Smooth muscle cell (in vitro differentiated cells): ENCODE measurements at regions not wholly inside any gene's neighbourhood (a gene's known extent, or its start where the extent isn't known, plus 50 kb on each side); places are given as distances from the start of the nearest gene placed in this dataset.

Experiments used
- DNase-seq: peaks from one replicate; lab custom pipeline; 2025; ENCODE audit not compliant: unreplicated experiment; lab: John Stamatoyannopoulos, UW
- H2AFZ ChIP-seq: fragments of 200-600 bp; sonication (generic); 2 replicates; pipeline ENCODE4 v1.6.0; 2016; ENCODE audit warnings: antibody characterized with exemption, low read depth, mild to moderate bottlenecking
- H3F3A ChIP-seq: fragments of 200-600 bp; sonication (generic); 2 replicates; pipeline ENCODE4 v1.6.0; 2017; ENCODE audit warnings: antibody characterized with exemption, low read depth
- H3K27ac ChIP-seq: fragments of 200-600 bp; sonication (generic); 2 replicates; pipeline ENCODE4 v1.5.1; 2016; ENCODE audit warnings: low read depth, mild to moderate bottlenecking
- H3K27me3 ChIP-seq: fragments of 200-600 bp; sonication (generic); 2 replicates; pipeline ENCODE4 v1.6.1; 2016; ENCODE audit warnings: low read depth, mild to moderate bottlenecking
- H3K36me3 ChIP-seq: fragments of 200-600 bp; sonication (generic); 2 replicates; pipeline ENCODE4 v1.5.1; 2016; ENCODE audit warnings: low read depth
- H3K4me1 ChIP-seq: fragments of 200-600 bp; sonication (generic); 2 replicates; pipeline ENCODE4 v1.5.1; 2016; ENCODE audit warnings: low read depth
- H3K4me2 ChIP-seq: fragments of 200-600 bp; sonication (generic); 2 replicates; pipeline ENCODE4 v1.6.0; 2016; ENCODE audit warnings: mild to moderate bottlenecking
- H3K4me3 ChIP-seq: fragments of 200-600 bp; sonication (generic); 2 replicates; pipeline ENCODE4 v1.5.1; 2016; ENCODE audit warnings: mild to moderate bottlenecking
- H3K79me2 ChIP-seq: fragments of 200-600 bp; sonication (generic); 2 replicates; pipeline ENCODE4 v1.6.0; 2016; ENCODE audit warnings: low read depth, mild to moderate bottlenecking
- H3K9ac ChIP-seq: fragments of 200-600 bp; sonication (generic); 2 replicates; pipeline ENCODE4 v1.6.0; 2016; ENCODE audit warnings: low read depth
- H3K9me3 ChIP-seq: fragments of 200-600 bp; sonication (generic); replicated peaks from 2 replicates; pipeline ENCODE4 v1.5.1; 2016; ENCODE audit warnings: low read depth
- H4K20me1 ChIP-seq: fragments of 200-600 bp; sonication (generic); 2 replicates; pipeline ENCODE4 v1.6.0; 2016; ENCODE audit warnings: low read depth
- WGBS: methylation state at CpG from one replicate; pipeline ENCODE4 v1.1.7; 2016; ENCODE audit warnings: low lambda C conversion rate; 5-methylcytosine and 5-hydroxymethylcytosine counted together
- TF ChIP-seq, protein P1 (sequence below): fragments of 200-600 bp; sonication (generic); IDR thresholded peaks from 2 replicates; pipeline ENCODE4 v1.5.1; 2017; ENCODE audit warnings: borderline replicate concordance, mild to moderate bottlenecking, antibody characterized with exemption; ENCODE audit not compliant: insufficient read depth, poor library complexity, severe bottlenecking

- Histone ChIP-seq H3F3A (no peaks in the 10 kb centered on the region), H3K79me2 (no peaks in the 10 kb centered on the region), H3K9me3 (no peaks in the 10 kb centered on the region), H3K27me3 (no peaks in the 10 kb centered on the region), H3K9ac (no peak overlapping the region), H4K20me1 (no peaks in the 10 kb centered on the region), H3K36me3 (no peaks in the 10 kb centered on the region), H3K27ac (no peak overlapping the region), H3K4me1 (no peaks in the 10 kb centered on the region), H2AFZ (no peak overlapping the region), H3K4me3 (no peak overlapping the region), H3K4me2 (no peak overlapping the region)
- WGBS, result 84% methylated on average over 1 of the region's 1 CpG
- DNase-seq, result no peak
- TF ChIP-seq, protein P1, sequence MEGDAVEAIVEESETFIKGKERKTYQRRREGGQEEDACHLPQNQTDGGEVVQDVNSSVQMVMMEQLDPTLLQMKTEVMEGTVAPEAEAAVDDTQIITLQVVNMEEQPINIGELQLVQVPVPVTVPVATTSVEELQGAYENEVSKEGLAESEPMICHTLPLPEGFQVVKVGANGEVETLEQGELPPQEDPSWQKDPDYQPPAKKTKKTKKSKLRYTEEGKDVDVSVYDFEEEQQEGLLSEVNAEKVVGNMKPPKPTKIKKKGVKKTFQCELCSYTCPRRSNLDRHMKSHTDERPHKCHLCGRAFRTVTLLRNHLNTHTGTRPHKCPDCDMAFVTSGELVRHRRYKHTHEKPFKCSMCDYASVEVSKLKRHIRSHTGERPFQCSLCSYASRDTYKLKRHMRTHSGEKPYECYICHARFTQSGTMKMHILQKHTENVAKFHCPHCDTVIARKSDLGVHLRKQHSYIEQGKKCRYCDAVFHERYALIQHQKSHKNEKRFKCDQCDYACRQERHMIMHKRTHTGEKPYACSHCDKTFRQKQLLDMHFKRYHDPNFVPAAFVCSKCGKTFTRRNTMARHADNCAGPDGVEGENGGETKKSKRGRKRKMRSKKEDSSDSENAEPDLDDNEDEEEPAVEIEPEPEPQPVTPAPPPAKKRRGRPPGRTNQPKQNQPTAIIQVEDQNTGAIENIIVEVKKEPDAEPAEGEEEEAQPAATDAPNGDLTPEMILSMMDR, result no peak
Measured at GRCh38 chr5:165055476-165055875, 1550.1 kb downstream of the MAT2B start.

- Histone ChIP-seq H3K9me3 (no peaks in the 10 kb centered on the region), H3K27ac (peak overlapping the region; percentile 4), H3K36me3 (no peaks in the 10 kb centered on the region), H3K4me2 (peak overlapping the region; percentile 28), H3K4me1 (no peaks in the 10 kb centered on the region), H2AFZ (no peak overlapping the region), H3K27me3 (no peaks in the 10 kb centered on the region), H3F3A (no peaks in the 10 kb centered on the region), H3K9ac (no peak overlapping the region), H4K20me1 (no peaks in the 10 kb centered on the region), H3K79me2 (no peaks in the 10 kb centered on the region), H3K4me3 (no peak overlapping the region)
- DNase-seq, result no peak
- WGBS, result 47% methylated on average over 2 of the region's 2 CpGs
- TF ChIP-seq, protein P1, result no peak
Measured at GRCh38 chr5:165057145-165057544, 1551.7 kb downstream of the MAT2B start.

DNA sequence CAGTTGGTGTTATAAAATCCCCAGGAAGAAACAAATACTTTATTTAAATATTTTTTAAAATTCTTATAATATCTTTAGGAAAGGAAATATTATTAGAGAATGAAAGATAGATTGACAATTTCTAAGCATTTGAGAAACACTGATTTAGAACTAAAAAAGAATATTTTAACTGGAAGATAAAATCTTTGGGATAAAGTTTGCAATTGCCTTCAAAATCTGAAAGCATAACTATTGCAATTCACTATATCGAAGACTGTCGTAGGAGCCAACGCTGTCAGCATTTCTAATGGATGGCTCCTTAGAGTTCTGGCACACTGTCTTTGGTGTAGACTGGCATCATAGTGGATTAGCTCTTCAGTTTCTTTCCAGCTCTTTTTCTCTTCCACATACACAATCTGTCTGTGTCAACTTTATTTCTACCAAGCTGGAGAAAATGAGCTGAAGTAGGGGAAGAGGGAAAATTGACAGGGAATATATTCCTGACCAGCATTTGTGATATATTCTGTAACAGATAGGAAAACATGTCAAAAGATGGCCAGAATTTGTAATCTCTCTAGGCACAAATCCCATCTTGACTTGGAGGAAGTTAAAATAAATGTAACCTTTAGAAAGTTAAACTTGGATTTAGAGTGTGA, 1561.4 kb downstream of the MAT2B start:
- 92% methylated on average over 3 of the region's 3 CpGs for WGBS
- no peaks in the 10 kb centered on the region for H3K9me3 ChIP-seq
- H3K27ac ChIP-seq, result no peak overlapping the region
- no peaks in the 10 kb centered on the region for H3K79me2 ChIP-seq
- H3F3A ChIP-seq, result no peaks in the 10 kb centered on the region
- H3K4me1 ChIP-seq, result no peaks in the 10 kb centered on the region
- H4K20me1 ChIP-seq, result no peaks in the 10 kb centered on the region
- TF ChIP-seq, protein P1, result no peak
- H3K36me3 ChIP-seq, result no peaks in the 10 kb centered on the region
- no peak overlapping the region for H2AFZ ChIP-seq
- no peak overlapping the region for H3K4me2 ChIP-seq
- no peak for DNase-seq
- H3K27me3 ChIP-seq, result no peaks in the 10 kb centered on the region
- no peak overlapping the region for H3K9ac ChIP-seq
- H3K4me3 ChIP-seq, result no peak overlapping the region

DNA sequence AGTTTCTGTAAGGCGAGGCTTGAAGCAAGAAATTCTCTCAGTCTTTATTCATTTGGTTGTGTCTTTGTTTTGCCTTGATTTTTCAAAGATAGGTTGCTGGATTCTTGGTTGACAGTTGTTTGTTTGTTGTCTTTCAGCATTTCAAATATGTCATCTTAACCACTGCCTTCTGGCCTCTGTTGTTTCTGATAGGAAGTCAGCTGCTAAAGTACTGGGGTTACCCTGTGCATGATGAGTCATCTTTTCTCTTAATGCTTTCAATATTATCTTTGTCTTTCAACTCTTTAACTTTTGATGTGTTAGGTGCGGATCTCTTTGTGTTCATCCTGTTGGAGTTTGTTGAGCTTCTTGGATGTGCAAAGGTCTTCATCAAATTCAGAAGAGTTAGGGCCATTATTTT, 1571.3 kb downstream of the MAT2B start:
- no peaks in the 10 kb centered on the region for H3F3A ChIP-seq
- no peak for DNase-seq
- no peaks in the 10 kb centered on the region for H4K20me1 ChIP-seq
- no peaks in the 10 kb centered on the region for H3K9me3 ChIP-seq
- H3K36me3 ChIP-seq, result no peaks in the 10 kb centered on the region
- no peak overlapping the region for H3K27ac ChIP-seq
- no peak overlapping the region for H2AFZ ChIP-seq
- no peaks in the 10 kb centered on the region for H3K4me1 ChIP-seq
- TF ChIP-seq, protein P1, result no peak
- WGBS, result 80% methylated on average over 2 of the region's 2 CpGs
- no peaks in the 10 kb centered on the region for H3K27me3 ChIP-seq
- H3K9ac ChIP-seq, result no peak overlapping the region
- no peak overlapping the region for H3K4me3 ChIP-seq
- no peaks in the 10 kb centered on the region for H3K79me2 ChIP-seq
- no peak overlapping the region for H3K4me2 ChIP-seq
